ENCODE measurements at regions not wholly inside any gene's neighbourhood (a gene's known extent, or its start where the extent isn't known, plus 50 kb on each side); places are given as distances from the start of the nearest gene placed in this dataset.

- H3K27me3 ChIP-seq: no peaks in the 10 kb centered on the region
- TF ChIP-seq CTCF (IDR thresholded peaks at IDR 0.05) (no peak), POLR2A (IDR thresholded peaks at IDR 0.05) (no peak)
- H3K9me3 ChIP-seq: no peaks in the 10 kb centered on the region
- no peaks in the 10 kb centered on the region for H3K36me3 ChIP-seq
- H3K4me1 ChIP-seq: no peaks in the 10 kb centered on the region
- DNase-seq: no peak
- no peak overlapping the region for H3K4me3 ChIP-seq
- H3K27ac ChIP-seq: no peak overlapping the region
Measured at GRCh38 chr2:173605994-173606393, 251.3 kb downstream of the CDCA7 start.

GRCh38 chr2:173606619-173607248 lies 252.1 kb downstream of the CDCA7 start:
- Histone ChIP-seq H3K4me1 (no peaks in the 10 kb centered on the region), H3K4me3 (no peak overlapping the region), H3K27ac (no peak overlapping the region), H3K27me3 (no peaks in the 10 kb centered on the region), H3K36me3 (no peaks in the 10 kb centered on the region), H3K9me3 (no peaks in the 10 kb centered on the region)
- TF ChIP-seq POLR2A (IDR thresholded peaks at IDR 0.05) (no peak), CTCF (IDR thresholded peaks at IDR 0.05) (no peak)
- no peak for DNase-seq

DNA sequence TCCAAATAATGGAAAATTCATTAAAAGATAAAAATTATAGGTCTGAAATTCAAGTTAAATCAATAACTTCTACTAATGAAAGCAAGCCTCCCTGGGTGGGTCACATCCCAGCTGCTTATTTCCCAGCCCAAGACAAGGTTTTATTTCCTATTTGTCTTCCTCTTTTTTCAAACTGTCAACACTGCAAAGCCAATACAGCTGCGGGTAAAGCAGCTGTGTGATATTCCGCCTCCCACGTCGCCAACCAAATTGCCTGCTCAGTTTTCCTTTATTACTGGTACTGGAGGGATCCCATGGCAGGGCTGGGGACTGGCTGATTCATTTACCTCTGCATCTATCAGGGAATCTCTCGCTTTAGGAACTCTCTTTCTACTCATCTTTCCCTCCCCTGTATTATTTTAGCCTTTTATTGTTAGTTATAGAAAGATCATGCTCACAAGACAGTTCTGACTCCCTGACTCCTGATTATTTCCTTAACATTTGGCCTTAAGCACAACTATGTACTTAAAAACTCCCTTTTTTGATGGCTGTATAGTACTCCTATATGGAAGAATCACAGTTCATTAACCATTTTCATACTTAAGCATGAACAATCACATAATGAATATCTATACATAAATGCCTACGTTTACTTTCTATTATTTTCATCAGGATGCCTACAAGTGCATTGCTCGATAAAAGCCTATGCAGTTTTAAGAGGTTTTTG lies 253.1 kb downstream of the CDCA7 start:
- H3K4me1 ChIP-seq: no peaks in the 10 kb centered on the region
- DNase-seq: no peak
- H3K9me3 ChIP-seq: no peaks in the 10 kb centered on the region
- H3K27me3 ChIP-seq: no peaks in the 10 kb centered on the region
- no peaks in the 10 kb centered on the region for H3K36me3 ChIP-seq
- H3K4me3 ChIP-seq: no peak overlapping the region
- no peak overlapping the region for H3K27ac ChIP-seq
- TF ChIP-seq POLR2A (IDR thresholded peaks at IDR 0.05): no peak
- no peak for TF ChIP-seq CTCF (IDR thresholded peaks at IDR 0.05)

GRCh38 chr2:173611121-173611520 lies 256.4 kb downstream of the CDCA7 start:
- TF ChIP-seq CTCF (IDR thresholded peaks at IDR 0.05): no peak
- TF ChIP-seq POLR2A (IDR thresholded peaks at IDR 0.05): no peak
- H3K27me3 ChIP-seq: no peaks in the 10 kb centered on the region
- no peaks in the 10 kb centered on the region for H3K4me1 ChIP-seq
- H3K27ac ChIP-seq: no peak overlapping the region
- H3K9me3 ChIP-seq: no peaks in the 10 kb centered on the region
- no peak for DNase-seq
- H3K4me3 ChIP-seq: no peak overlapping the region
- no peaks in the 10 kb centered on the region for H3K36me3 ChIP-seq

DNA sequence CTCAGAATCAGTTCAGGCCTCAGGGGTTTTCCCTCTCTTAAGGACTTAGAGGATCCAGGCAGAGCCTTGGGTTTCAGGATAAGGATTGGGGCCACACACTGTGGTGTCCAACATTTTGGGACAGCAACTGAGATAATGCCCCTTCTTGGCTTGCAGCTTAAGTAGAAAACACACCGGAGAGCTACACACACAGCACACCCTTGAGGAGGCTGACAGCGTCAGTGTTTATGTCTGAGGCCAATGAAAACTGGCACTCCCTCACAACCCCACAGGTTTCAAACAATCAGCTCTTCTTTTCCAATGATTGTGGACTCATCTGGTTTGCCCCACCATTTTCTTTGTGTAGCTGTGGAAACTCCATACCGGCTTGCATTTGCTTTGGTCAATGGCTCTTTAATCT lies 257.7 kb downstream of the CDCA7 start:
- Histone ChIP-seq H3K27ac (no peak overlapping the region), H3K9me3 (peaks cover 0 to 4% (median 0%) of the 10 kb centered on the region in 4 donors), H3K4me3 (no peak overlapping the region), H3K4me1 (no peaks in the 10 kb centered on the region), H3K27me3 (no peaks in the 10 kb centered on the region), H3K36me3 (no peaks in the 10 kb centered on the region)
- DNase-seq: no peak
- TF ChIP-seq POLR2A (IDR thresholded peaks at IDR 0.05) (no peak), CTCF (IDR thresholded peaks at IDR 0.05) (no peak)
